Skeletal muscle tissue (tissue), 3 donors: ENCODE measurements at regions not wholly inside any gene's neighbourhood (a gene's known extent, or its start where the extent isn't known, plus 50 kb on each side); places are given as distances from the start of the nearest gene placed in this dataset.

Source experiments
- H3K27ac ChIP-seq: one replicate; pipeline ENCODE4 v1.7.0; 2013; ENCODE audit warnings: mild to moderate bottlenecking, low read depth, low read length, inconsistent platforms
- H3K27me3 ChIP-seq, 3 donors: one replicate each; pipeline ENCODE4 v1.7.0; 2013; ENCODE audit warnings: low read length in 3 of 3; ENCODE audit not compliant: control insufficient read depth in 3 of 3, insufficient read depth in 3 of 3
- H3K36me3 ChIP-seq, 3 donors: one replicate each; pipeline ENCODE4 v1.7.0; 2013; ENCODE audit warnings: low read length in 3 of 3; ENCODE audit not compliant: control insufficient read depth in 3 of 3, insufficient read depth in 3 of 3
- H3K4me1 ChIP-seq, 3 donors: one replicate each; pipeline ENCODE4 v1.7.0; 2013; ENCODE audit warnings: low read length in 3 of 3, mild to moderate bottlenecking in 3 of 3; ENCODE audit not compliant: control insufficient read depth in 3 of 3, insufficient read depth in 3 of 3
- H3K4me3 ChIP-seq, 3 donors: one replicate each; pipeline ENCODE4 v1.7.0; 2013; ENCODE audit warnings: low read length in 3 of 3
- H3K9ac ChIP-seq, 3 donors: one replicate each; pipeline ENCODE4 v1.7.0; 2013; ENCODE audit warnings: low read length in 3 of 3, mild to moderate bottlenecking in 3 of 3, moderate library complexity in 2 of 3, low read depth in 1 of 3
- H3K9me3 ChIP-seq, 3 donors: one replicate each; pipeline ENCODE4 v1.7.0; 2013; ENCODE audit warnings: low read length in 3 of 3; ENCODE audit not compliant: control insufficient read depth in 3 of 3
- donor health status: Osteomylitis.

- Histone ChIP-seq H3K9me3 (peaks cover 0 to 3% (median 2%) of the 10 kb centered on the region in 3 donors), H3K27me3 (no peaks in the 10 kb centered on the region), H3K27ac (no peak overlapping the region)
Measured at GRCh38 chr3:75048650-75049049, 434.2 kb upstream of the CNTN3 start.

GRCh38 chr3:75049533-75049932 is 435.1 kb upstream of the CNTN3 start:
- no peaks in the 10 kb centered on the region for H3K36me3 ChIP-seq
- H3K4me3 ChIP-seq: no peak overlapping the region
- H3K4me1 ChIP-seq: no peaks in the 10 kb centered on the region
- no peaks in the 10 kb centered on the region for H3K27me3 ChIP-seq
- H3K9ac ChIP-seq: no peak overlapping the region
- H3K27ac ChIP-seq: no peak overlapping the region
- H3K9me3 ChIP-seq: peaks cover 0 to 3% (median 2%) of the 10 kb centered on the region in 3 donors

More at GRCh38 chr3:75048650-75049049, 434.2 kb upstream of the CNTN3 start:
- Histone ChIP-seq H3K4me1 (no peaks in the 10 kb centered on the region), H3K4me3 (no peak overlapping the region), H3K36me3 (no peaks in the 10 kb centered on the region), H3K9ac (no peak overlapping the region)

GRCh38 chr3:75059120-75059519 is 444.7 kb upstream of the CNTN3 start:
- H3K27me3 ChIP-seq: no peaks in the 10 kb centered on the region
- no peaks in the 10 kb centered on the region for H3K36me3 ChIP-seq
- no peaks in the 10 kb centered on the region for H3K9me3 ChIP-seq

GRCh38 chr3:75061806-75062205 is 447.3 kb upstream of the CNTN3 start:
- Histone ChIP-seq H3K9ac (no peak overlapping the region), H3K36me3 (no peaks in the 10 kb centered on the region), H3K27ac (no peak overlapping the region)

More at GRCh38 chr3:75059120-75059519, 444.7 kb upstream of the CNTN3 start:
- no peak overlapping the region for H3K27ac ChIP-seq
- no peaks in the 10 kb centered on the region for H3K4me1 ChIP-seq
- H3K9ac ChIP-seq: no peak overlapping the region
- no peak overlapping the region for H3K4me3 ChIP-seq

GRCh38 chr3:75075158-75075557 is 460.7 kb upstream of the CNTN3 start:
- H3K9me3 ChIP-seq: no peaks in the 10 kb centered on the region
- no peak overlapping the region for H3K27ac ChIP-seq
- H3K9ac ChIP-seq: no peak overlapping the region
- H3K4me1 ChIP-seq: no peaks in the 10 kb centered on the region
- H3K36me3 ChIP-seq: no peaks in the 10 kb centered on the region
- H3K27me3 ChIP-seq: no peaks in the 10 kb centered on the region
- no peak overlapping the region for H3K4me3 ChIP-seq

More at GRCh38 chr3:75061806-75062205, 447.3 kb upstream of the CNTN3 start:
- H3K27me3 ChIP-seq: no peaks in the 10 kb centered on the region
- H3K4me3 ChIP-seq: no peak overlapping the region
- no peaks in the 10 kb centered on the region for H3K9me3 ChIP-seq
- H3K4me1 ChIP-seq: no peaks in the 10 kb centered on the region

- Histone ChIP-seq H3K36me3 (no peaks in the 10 kb centered on the region), H3K9me3 (no peaks in the 10 kb centered on the region), H3K9ac (no peak overlapping the region), H3K4me1 (no peaks in the 10 kb centered on the region), H3K4me3 (no peak overlapping the region), H3K27ac (no peak overlapping the region), H3K27me3 (no peaks in the 10 kb centered on the region)
Measured at GRCh38 chr3:75076481-75076880, 462.0 kb upstream of the CNTN3 start.

GRCh38 chr3:75078290-75078689 is 463.8 kb upstream of the CNTN3 start:
- no peaks in the 10 kb centered on the region for H3K9me3 ChIP-seq
- no peak overlapping the region for H3K4me3 ChIP-seq
- H3K27ac ChIP-seq: no peak overlapping the region
- H3K9ac ChIP-seq: no peak overlapping the region
- no peaks in the 10 kb centered on the region for H3K36me3 ChIP-seq
- no peaks in the 10 kb centered on the region for H3K27me3 ChIP-seq
- no peaks in the 10 kb centered on the region for H3K4me1 ChIP-seq

GRCh38 chr3:75082845-75083244 is 468.4 kb upstream of the CNTN3 start:
- Histone ChIP-seq H3K4me3 (no peak overlapping the region), H3K9me3 (no peaks in the 10 kb centered on the region), H3K27me3 (no peaks in the 10 kb centered on the region), H3K36me3 (no peaks in the 10 kb centered on the region), H3K9ac (no peak overlapping the region), H3K27ac (no peak overlapping the region), H3K4me1 (no peaks in the 10 kb centered on the region)

- Histone ChIP-seq H3K36me3 (no peaks in the 10 kb centered on the region), H3K4me3 (no peak overlapping the region), H3K4me1 (no peaks in the 10 kb centered on the region), H3K27ac (no peak overlapping the region), H3K9me3 (no peaks in the 10 kb centered on the region), H3K27me3 (no peaks in the 10 kb centered on the region), H3K9ac (no peak overlapping the region)
Measured at GRCh38 chr3:75089841-75090240, 475.4 kb upstream of the CNTN3 start.

GRCh38 chr3:75101329-75102147 is 487.1 kb upstream of the CNTN3 start:
- Histone ChIP-seq H3K27me3 (no peaks in the 10 kb centered on the region), H3K9me3 (peaks cover 0 to 5% (median 4%) of the 10 kb centered on the region in 3 donors), H3K36me3 (no peaks in the 10 kb centered on the region), H3K4me1 (no peaks in the 10 kb centered on the region), H3K4me3 (no peak overlapping the region), H3K27ac (no peak overlapping the region), H3K9ac (no peak overlapping the region)
